ELF-1 (cell line): ENCODE measurements at regions not wholly inside any gene's neighbourhood (a gene's known extent, or its start where the extent isn't known, plus 50 kb on each side); places are given as distances from the start of the nearest gene placed in this dataset.

Source experiments
- DNase-seq: peaks from one replicate; pipeline ENCODE4 v3.0.0-alpha.2; 2016; ENCODE audit warnings: low read depth, low spot score

- DNase-seq = no peak
These were observed 72.9 kb upstream of the SMIM36 start for GRCh38 chr17:55584055-55584685.

GRCh38 chr17:55582897-55583296 lies 71.6 kb upstream of the SMIM36 start:
- DNase-seq = no peak

DNA sequence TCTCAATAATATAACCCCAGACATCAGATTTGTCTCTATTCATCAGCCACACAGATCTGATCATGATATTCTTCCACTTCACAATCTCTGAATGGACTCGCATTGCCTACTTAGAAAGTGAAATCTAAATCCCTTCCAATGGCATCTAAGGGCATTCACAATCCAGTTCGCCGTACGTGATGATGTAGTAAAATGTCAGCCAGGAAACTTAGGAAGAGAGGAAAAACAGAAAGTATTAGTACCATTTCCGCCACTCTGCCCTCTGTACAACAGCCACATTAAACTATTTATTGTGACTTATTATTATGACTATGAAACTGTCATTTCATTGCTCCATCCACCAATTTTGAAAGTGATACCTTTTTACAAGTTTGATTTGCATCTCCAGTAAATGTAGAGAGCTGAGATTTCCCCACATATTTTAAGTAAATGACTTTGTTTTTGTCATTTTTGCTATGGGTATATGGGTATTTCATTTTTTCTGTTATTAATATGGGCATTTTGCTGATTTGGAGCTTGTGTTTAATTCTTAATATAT lies 69.4 kb upstream of the SMIM36 start:
- DNase-seq = no peak

DNA sequence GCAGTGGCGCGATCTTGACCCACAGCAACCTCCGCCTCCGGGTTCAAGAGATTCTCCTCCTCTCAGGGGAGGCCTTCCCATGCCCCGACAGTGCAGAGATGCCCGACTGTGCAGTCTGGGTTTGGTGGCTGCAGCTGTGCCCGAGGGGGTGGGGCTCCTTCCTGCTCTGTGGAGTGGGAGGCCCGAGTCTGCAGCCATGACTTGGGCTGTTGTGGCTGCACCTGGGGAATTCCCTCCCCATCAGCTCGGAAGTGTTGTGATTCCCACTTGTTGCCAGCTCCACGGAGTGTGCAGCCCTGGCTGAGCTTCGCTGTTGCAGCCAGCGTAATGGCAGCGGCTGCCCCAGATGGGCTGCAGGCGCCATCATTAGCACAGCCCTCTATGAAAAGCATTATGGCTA lies 66.4 kb upstream of the SMIM36 start:
- no peak for DNase-seq

DNA sequence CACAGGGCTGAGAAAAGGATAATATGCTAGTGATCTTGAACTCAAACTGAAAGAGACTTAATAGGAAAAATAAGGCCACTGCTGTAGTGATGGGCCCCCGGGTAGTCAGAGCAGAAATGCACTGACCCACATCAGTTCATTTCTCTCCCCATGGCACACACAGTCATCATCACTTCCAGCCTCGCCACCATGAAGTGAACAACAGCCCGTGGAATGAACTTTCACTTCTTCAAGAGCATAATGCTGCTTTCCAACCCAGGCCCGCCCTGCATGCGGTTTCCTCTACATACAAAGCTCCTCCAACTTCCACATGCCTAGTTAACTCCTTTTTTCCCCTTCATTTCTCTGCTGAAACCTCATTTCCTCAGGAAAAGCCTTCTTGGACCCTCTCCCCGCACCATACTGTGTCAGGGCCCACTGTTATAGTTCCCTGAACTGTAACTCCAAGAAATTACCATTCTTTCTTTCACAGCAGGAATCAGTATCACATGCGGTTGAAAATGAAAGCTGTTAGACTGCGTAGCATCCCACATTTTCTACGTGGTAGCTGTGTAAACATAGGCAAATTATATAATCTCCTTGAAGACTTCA lies 65.8 kb upstream of the SMIM36 start:
- no peak for DNase-seq

- no peak for DNase-seq
These were observed 65.2 kb upstream of the SMIM36 start for GRCh38 chr17:55576237-55576995.

DNA sequence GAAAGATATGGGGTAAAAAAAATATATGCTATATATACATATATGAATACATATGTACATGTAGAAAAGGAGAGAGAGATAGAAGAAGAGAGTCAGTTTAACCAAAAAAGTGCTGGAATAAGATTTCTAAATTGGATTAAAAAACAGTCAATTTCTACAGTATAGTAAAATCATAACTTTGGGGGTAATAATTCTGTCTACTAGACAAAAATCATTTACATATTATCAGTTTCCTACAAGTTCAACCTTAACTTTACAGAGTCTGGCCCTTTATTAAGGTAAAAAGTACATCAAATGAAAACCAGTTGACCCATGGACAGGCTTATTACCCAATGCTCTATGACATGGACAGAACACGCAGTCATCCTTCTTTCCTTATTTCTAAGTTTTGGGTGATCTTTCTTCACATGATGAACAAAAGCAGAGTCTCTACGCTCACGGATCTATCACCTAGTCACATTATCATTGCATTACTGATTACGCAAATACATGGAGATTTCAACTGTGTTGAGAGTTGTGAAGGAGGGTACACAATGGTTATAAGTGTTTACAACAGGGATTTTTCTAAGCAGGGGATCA lies 63.9 kb upstream of the SMIM36 start:
- no peak for DNase-seq

GRCh38 chr17:55572599-55572998 lies 61.3 kb upstream of the SMIM36 start:
- no peak for DNase-seq

- no peak for DNase-seq
These were observed 60.9 kb upstream of the SMIM36 start for GRCh38 chr17:55572139-55572538.

DNA sequence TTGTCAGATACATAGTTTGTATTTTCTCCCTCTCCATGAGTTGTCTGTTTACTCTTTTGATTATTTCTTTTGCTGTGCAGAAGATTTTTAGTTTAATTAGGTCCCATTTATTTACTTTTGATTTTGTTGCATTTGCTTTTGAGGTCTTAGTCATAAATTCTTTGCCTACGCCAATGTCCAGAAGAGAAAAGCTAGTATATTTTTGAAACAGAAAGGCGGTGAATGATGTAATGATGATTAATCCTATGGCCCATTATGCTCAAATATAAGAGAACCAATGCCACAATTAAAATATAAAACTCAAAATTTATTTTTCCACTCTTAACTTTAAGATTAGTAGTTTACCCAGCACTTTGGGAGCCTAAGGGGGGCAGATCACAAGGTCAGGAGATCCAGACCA lies 59.8 kb upstream of the SMIM36 start:
- no peak for DNase-seq

GRCh38 chr17:55570391-55570790 lies 59.1 kb upstream of the SMIM36 start:
- no peak for DNase-seq

GRCh38 chr17:55567240-55568214 lies 56.3 kb upstream of the SMIM36 start:
- DNase-seq = peak; percentile 32

DNA sequence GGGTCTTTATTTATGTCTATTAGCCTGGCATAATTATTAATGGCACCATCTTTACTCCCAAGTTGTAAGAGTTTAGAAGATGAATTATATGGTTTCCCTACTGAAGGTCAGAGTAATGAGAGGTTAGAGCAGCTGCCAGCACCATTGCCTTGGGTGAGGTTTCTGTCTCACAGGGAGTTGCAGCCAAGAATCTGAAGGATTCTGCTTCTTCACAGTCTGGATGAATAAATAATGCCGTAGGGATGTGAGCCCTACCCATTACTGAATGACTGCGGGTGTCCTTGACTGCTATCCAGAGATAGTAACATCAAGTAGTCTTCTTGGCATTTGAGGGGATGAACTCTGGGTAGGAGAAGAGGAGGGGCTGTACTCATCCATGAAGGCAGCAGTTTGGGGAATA lies 52.8 kb upstream of the SMIM36 start:
- DNase-seq = no peak

GRCh38 chr17:55563363-55563762 lies 52.1 kb upstream of the SMIM36 start:
- no peak for DNase-seq

DNA sequence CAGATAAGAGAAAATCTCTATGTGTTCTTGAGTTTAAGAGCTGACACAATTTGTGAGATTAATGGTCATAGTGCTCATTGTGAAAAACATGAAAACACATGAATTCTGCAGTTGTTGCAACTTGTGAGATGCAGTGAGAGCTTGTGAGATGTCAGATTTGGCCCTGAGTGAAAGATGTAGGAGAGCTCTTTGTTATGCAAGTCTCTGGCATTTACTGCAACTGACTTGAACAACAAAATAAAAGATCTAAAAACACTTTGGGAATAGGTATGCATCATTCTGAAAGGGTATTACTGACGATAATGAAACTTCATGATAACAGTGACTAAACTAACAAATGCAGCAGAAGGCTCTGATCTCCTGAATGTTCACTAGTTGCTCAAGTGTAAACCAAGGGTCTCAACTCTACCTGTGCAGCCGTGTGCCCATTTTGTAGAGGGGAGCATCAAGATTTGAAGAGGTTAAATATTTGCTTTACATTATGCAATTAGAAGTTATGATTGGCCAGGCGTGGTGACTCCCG lies 50.8 kb upstream of the SMIM36 start:
- no peak for DNase-seq

DNA sequence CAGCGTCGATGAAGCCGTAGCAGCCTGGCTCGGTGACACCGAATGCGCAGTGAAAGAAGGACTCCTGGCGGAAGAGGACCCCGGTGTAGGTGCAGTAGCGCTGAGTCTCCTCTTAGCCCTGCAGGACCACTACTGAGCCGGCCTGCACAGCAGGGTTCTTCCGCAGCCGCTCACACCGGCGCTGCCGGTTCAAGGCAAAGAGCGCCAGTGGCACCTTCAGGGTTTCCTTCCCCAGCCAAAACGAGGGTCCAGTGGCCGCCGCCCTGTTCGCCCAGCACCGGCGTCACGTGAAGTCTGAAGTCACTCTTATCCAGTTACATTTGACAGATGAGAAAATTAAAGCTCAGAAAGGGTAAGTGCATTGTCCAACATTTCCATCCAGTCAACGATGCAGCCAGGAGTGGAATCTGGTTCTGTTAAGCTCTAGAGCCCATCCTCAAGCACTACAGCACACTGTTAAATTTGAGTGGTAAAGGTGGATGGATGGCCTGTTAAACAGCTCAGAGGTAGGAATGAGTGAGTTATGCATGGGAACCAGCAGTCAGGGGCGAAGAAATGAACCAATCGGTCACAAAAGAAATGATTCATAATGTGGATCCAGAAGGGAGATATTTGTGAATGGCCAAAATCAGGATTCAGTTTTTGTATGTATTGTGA lies 50.2 kb upstream of the SMIM36 start:
- no peak for DNase-seq
